Suppressor macrophage treated with lipopolysaccharide for 4 hours (primary cell): ENCODE measurements at regions not wholly inside any gene's neighbourhood (a gene's known extent, or its start where the extent isn't known, plus 50 kb on each side); places are given as distances from the start of the nearest gene placed in this dataset.

Experiments
- DNase-seq: peaks from one replicate; pipeline ENCODE4 v3.0.0-alpha.2; 2020

- DNase-seq: no peak
These were observed 50.2 kb upstream of the AKR1E2 start for GRCh38 chr10:4775808-4776207.

GRCh38 chr10:4772202-4772570, 53.8 kb upstream of the AKR1E2 start:
- no peak for DNase-seq

- DNase-seq: no peak
These were observed 54.3 kb upstream of the AKR1E2 start for GRCh38 chr10:4771554-4772201.

GRCh38 chr10:4770801-4771553, 55.0 kb upstream of the AKR1E2 start:
- DNase-seq: peak; percentile 86

GRCh38 chr10:4768416-4768815, 57.6 kb upstream of the AKR1E2 start:
- DNase-seq: no peak

DNA sequence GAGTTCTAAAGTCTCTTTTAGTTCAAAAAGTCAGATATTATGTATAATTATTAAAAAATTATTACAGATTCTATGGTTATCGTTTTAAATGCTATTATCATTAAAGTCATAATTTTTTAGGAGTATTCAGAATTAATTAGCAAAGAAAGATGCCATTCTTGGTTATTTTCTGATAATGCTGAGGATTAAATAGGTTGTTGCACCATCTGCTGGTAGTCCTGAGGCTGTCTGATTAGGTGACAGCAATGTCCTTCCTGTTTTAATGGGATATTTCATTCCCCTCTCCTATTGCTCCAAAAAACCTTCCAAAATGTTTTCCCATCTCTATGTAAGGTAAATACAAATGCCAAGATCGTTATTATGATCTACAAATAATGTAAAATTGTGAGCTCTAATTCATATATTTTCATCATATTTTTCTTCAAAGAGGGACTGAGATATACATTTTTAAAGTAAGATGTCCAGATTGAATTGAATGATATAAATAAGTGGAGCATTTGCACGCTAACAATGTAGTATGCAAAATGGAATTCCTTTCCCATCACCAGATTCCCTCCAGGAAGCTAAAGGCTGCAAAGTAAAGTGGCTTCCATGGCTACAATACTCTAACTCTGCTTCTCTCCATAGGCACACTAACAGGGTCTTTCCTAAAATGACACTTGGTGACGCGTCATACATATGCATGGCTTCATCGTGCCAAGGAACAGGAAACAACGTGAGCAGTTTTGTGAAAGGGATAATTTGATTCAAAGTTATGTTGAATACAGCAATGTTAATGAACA, 58.8 kb upstream of the AKR1E2 start:
- DNase-seq: peak; percentile 54

DNA sequence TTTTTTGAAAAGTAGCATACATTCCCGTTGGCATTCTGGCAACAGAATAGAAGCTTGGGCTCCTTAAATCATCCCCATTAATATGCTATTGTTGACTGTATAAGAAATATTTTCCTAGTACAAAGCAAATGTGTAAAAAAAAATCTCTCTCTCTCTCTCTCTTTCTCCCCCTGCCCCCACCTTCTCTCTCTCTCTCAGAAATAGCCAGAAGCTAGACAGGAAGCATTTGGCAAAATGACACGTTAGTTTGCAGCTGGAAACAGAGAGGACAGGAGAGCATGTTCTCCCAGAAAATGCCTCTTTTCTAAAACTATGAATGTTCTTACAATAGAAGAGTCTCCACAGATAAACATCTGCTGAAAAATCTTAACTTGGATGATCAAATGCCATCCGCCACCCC, 59.6 kb upstream of the AKR1E2 start:
- no peak for DNase-seq

DNA sequence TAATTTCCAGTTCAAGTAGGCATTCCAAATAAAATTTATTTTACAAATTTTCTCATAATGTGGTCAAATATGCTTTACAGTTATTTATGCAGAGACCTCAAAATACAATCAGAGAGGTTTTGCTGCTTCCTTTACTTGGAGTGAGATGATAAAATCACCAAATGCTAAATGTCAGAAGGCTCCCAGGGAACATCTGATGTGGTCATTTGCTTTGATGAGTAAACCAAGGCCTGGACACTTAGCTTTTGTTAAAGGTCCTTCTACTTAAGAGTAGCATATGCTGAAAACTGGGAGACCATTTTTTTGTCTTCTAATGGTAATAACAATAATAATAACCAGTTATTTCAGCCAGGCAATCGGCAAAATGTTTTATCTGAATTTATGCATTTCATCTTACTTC, 60.6 kb upstream of the AKR1E2 start:
- DNase-seq: peak; percentile 64

DNA sequence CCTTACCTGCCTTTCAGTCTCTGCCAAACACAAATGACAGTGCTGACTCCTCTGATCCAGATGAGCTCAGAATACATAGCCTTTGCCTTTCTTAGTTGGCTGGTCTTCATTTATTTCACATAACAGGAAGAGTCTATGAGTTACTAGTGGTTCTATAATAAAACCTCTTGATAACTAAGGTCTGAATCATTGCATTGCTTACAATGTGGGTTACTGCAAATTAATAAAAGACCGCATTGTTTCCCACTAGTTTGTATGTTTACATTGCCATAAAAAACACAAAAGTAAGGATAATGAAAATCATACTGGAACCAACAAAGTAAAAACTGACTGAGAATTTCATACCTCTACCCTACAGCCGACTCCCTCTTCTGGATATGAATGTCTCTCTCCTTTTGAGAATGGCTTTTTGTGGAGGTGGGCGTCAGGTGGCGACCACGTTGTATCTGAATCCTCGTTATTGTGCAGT, 62.0 kb upstream of the AKR1E2 start:
- DNase-seq: no peak

GRCh38 chr10:4763513-4763912, 62.5 kb upstream of the AKR1E2 start:
- DNase-seq: no peak

DNA sequence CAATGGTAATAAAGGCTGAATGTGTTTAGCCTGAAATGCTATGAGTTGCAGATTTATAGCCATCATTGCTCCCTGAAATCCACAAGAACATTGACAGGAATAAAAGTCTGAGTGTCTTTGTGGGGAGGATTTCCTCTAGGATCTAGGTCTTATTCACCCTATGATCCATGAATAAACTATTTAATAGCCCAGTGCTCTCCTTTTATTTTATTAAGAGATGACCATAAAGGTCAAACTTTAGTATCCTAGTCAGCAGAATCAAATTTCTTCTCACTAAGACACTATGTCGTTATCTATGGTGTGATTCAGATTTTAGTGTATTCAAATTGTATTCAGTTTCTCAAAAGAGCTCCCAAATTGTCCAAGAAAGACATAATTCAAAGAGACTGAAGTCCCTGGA, 67.8 kb upstream of the AKR1E2 start:
- DNase-seq: no peak

DNA sequence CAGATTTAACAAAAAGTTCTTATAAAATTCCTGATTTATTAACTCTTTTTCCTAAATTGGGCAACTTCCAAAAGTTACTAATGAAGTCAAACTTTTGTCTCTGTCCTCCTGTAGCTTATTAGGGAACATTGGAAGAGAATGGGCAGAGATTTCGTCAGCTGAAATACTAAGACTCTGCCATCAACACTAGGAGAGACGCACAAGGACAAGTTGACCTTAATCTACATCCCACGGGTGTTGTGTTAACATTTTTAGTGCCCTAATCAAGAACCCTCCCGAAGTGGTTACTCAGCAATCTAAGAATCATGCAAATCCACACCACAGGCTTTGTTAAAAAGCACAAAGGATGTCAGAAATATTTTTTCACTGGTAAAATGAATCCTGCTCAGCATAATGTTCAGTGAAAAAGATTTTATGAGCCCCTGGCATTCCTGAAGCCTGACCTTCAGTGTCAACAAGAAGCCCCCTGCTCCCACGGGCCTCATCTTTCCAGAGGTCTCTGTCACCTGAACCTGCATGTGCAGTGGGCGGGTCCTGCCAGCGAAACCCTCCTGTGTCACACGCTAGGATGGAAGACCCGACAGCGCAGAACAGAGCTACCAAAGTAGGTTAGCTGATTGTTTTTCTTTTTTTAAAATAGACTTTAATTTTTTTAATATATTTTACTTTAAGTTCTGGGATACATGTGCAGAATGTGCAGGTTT, 70.6 kb upstream of the AKR1E2 start:
- no peak for DNase-seq

DNA sequence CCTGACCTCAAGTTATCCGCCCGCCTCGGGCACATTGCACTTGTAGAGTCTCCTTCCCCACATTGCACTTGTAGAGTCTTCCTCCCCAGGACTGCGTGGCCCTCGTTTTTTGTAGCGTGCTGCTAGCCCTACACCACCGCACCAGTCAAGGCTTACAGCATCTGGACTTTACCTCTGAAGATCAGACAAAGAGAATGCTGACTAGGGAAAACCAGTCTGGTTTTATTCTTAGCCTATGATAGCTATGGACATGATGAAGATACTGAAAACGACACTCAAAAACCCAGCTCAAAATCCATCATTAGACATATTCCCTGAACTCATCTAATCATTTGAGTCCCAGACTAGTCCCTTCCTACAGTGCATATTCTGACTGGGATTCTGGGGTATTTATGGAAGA, 71.9 kb upstream of the AKR1E2 start:
- DNase-seq: no peak

- no peak for DNase-seq
These were observed 74.8 kb upstream of the AKR1E2 start for GRCh38 chr10:4751211-4751610.

DNA sequence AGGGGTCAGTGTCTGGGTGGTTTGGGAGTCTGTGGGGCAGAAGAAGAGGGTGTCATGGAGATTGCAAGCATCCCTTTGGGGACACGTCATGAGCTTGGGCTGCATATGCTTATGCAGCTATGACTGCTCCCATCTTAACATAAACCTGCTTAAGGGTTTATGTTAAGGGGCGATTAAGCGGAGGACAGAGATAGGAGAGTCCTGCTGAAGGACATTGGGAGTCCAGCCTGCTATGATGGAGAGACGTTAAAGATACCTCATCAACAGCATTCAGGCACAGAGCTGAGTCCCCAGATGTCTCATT, 76.8 kb upstream of the AKR1E2 start:
- no peak for DNase-seq

DNA sequence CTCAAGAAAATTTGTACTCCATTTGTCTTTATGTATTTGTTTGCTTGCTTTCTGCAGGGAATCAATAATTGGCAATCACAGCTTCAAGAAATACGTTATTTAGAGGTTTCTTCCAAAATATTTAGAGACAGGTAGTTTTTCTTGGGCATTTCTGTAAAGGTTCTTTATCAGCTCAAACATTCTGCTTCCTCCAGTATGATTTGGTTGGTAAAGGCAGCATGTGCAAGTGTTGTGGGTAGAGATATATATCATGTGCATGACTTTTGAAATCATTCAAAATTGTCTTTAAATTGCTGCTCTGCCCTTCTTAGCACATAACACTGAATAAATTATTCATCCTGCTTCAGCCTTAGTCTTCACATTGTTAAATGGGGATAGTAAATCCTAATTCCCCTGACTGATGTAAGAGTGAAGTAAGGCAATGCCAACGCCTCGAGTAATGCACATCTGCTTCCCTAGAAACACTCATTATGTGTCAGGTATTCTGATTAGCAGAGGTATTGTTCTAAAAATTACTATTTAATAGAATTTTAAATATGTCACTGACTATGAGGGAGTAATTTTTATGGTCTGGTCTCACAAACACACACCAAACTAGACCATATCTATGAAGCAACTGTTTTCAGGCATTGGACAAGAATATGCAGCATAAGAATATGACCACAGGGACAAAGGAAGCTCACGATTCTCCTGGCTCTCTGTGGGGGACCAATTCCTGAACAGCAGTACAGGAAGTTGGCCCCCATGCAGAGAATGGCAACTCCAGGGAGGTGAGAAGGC, 77.3 kb upstream of the AKR1E2 start:
- DNase-seq: no peak

GRCh38 chr10:4742217-4742616, 83.8 kb upstream of the AKR1E2 start:
- DNase-seq: no peak

DNA sequence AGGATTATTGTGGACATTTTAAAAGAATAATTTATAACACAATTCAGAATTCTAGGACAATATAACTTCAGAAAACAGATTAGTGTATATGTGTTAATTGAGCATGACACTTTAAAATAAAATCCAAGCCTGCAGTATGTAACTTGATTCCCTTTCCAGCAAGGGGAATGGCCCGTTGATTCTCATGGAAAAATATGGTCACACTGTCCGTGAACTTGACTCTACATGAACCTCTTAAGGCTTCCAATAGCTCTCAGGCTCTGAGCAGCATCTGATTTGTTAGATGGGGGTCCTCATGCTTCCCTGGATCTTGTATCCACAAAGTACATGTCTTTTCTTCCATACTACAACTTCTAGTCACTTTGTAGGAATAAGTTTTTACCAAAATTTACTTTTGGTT, 85.5 kb upstream of the AKR1E2 start:
- DNase-seq: no peak

GRCh38 chr10:4736608-4737007, 89.4 kb upstream of the AKR1E2 start:
- no peak for DNase-seq

GRCh38 chr10:4736183-4736582, 89.8 kb upstream of the AKR1E2 start:
- no peak for DNase-seq

GRCh38 chr10:4733843-4734224, 92.2 kb upstream of the AKR1E2 start:
- no peak for DNase-seq

DNA sequence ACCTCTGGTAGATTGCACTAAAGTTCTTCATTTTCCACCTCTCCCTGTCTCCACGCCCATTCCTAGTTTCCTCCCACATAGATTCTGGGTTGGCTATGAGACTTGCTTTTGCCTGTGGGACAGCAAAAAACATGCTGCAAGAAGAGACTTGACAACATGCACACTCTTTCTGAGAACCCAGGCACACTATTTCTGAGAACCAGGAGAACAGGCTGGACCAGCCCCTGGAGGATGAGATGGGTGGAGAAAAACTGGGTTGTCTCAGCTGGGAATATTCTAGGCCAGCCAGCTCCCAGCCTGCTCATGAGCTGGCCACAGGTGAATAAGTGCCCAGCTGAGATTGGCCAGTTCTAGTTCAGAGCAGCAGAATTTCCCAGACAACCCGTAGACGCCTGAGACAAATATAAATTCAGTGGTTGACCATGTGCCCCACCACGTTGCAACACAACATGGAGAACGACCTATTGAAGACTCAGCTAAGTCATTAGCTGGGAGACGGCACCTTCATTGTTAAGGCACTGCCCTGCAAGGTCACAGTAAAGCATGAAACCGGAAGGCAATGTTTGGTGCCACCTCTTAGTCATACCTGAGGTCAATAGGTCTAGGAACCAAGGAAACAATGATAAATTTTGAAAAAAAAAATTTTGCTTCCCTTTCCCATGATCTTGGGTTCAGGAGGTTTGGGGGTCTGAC, 92.7 kb upstream of the AKR1E2 start:
- no peak for DNase-seq
